Keratinocyte (primary cell): ENCODE measurements at regions not wholly inside any gene's neighbourhood (a gene's known extent, or its start where the extent isn't known, plus 50 kb on each side); places are given as distances from the start of the nearest gene placed in this dataset.

Source experiments
- DNase-seq: peaks from one replicate; pipeline ENCODE4 v3.0.0-alpha.2; 2011; ENCODE audit warnings: low read depth, missing footprints, low spot score
- FAIRE-seq: peaks from 2 replicates; lab custom pipeline; 2011; peaks lifted over from hg19 to GRCh38; lab: Jason Lieb, UNC
- H2AFZ ChIP-seq: 2 replicates; pipeline ENCODE4 v1.6.0; 2012; ENCODE audit warnings: low read length, control low read depth, inconsistent platforms; ENCODE audit not compliant: control insufficient read depth
- H3K27ac ChIP-seq: 2 replicates; pipeline ENCODE4 v1.5.1; 2011; ENCODE audit warnings: low read length; ENCODE audit not compliant: control insufficient read depth, insufficient read depth
- H3K27me3 ChIP-seq: 3 replicates; pipeline ENCODE4 v1.6.0; 2011; ENCODE audit warnings: low read length; ENCODE audit not compliant: control insufficient read depth, insufficient read depth; ENCODE audit errors: extremely low read depth
- H3K36me3 ChIP-seq, 2 experiments: 2 replicates in 1 of 2; 3 replicates in 1 of 2; pipeline ENCODE4 v1.5.1; 2011; ENCODE audit warnings: low read length in 2 of 2, mild to moderate bottlenecking in 1 of 2; ENCODE audit not compliant: control insufficient read depth in 2 of 2, insufficient read depth in 2 of 2; ENCODE audit errors: extremely low read depth in 1 of 2
- H3K4me1 ChIP-seq: 3 replicates; pipeline ENCODE4 v1.5.1; 2011; ENCODE audit warnings: low read length; ENCODE audit not compliant: control insufficient read depth, insufficient read depth; ENCODE audit errors: extremely low read depth
- H3K4me2 ChIP-seq: 3 replicates; pipeline ENCODE4 v1.6.0; 2011; ENCODE audit warnings: low read depth, low read length; ENCODE audit not compliant: control insufficient read depth, insufficient read depth; ENCODE audit errors: extremely low read depth
- H3K4me3 ChIP-seq, 3 experiments: fragments of 200-600 bp in 1 of 3; sonication (generic) in 1 of 3; 2 replicates in 2 of 3; 3 replicates in 1 of 3; pipeline ENCODE4 v1.5.1; 2011 to 2016; ENCODE audit warnings: low read length in 3 of 3, mild to moderate bottlenecking in 3 of 3, control low read depth in 2 of 3, inconsistent platforms in 1 of 3, low read depth in 1 of 3, mixed read lengths in 1 of 3, mixed run types in 1 of 3, moderate library complexity in 1 of 3; ENCODE audit not compliant: control insufficient read depth in 2 of 3, insufficient read depth in 2 of 3; ENCODE audit errors: extremely low read depth in 1 of 3
- H3K79me2 ChIP-seq: 2 replicates; pipeline ENCODE4 v1.6.0; 2012; ENCODE audit warnings: low read length; ENCODE audit not compliant: control insufficient read depth, insufficient read depth
- H3K9ac ChIP-seq: 3 replicates; pipeline ENCODE4 v1.6.0; 2011; ENCODE audit warnings: low read length; ENCODE audit not compliant: control insufficient read depth, insufficient read depth; ENCODE audit errors: extremely low read depth
- H3K9me1 ChIP-seq: 3 replicates; pipeline ENCODE4 v1.6.0; 2011; ENCODE audit warnings: low read length; ENCODE audit not compliant: control insufficient read depth, insufficient read depth; ENCODE audit errors: extremely low read depth
- H3K9me3 ChIP-seq: 2 replicates; pipeline ENCODE4 v1.5.1; 2012; ENCODE audit warnings: low read depth, low read length; ENCODE audit not compliant: control insufficient read depth
- H4K20me1 ChIP-seq: 3 replicates; pipeline ENCODE4 v1.6.0; 2011; ENCODE audit warnings: low read length; ENCODE audit not compliant: control insufficient read depth, insufficient read depth; ENCODE audit errors: extremely low read depth
- EZH2 ChIP-seq: IDR thresholded peaks from one replicate; pipeline ENCODE4 v1.6.1; 2012; ENCODE audit warnings: inconsistent platforms, mild to moderate bottlenecking, low read length, moderate library complexity
- dilution Hi-C: fragments of 300-500 bp; cut with MboI; formaldehyde crosslinking; loops from one replicate; pipeline ENCODE4 v1.7.0; 2020; ENCODE audit warnings: low sequenced_read_pairs; ENCODE audit not compliant: extremely low pct_ligation_motif_present
- TF ChIP-seq, protein P1 (sequence below), 3 experiments: IDR thresholded peaks in 1 of 3; conservative IDR thresholded peaks in 1 of 3; optimal IDR thresholded peaks in 1 of 3; 2 replicates in 2 of 3; 3 replicates in 1 of 3; pipeline versions ENCODE3 to v1.5.1; 2011; ENCODE audit warnings: low read length in 3 of 3, mild to moderate bottlenecking in 3 of 3, moderate library complexity in 2 of 3, control low read depth in 1 of 3, inconsistent platforms in 1 of 3; ENCODE audit not compliant: insufficient read depth in 2 of 3; ENCODE audit errors: extremely low read depth in 1 of 3

DNA sequence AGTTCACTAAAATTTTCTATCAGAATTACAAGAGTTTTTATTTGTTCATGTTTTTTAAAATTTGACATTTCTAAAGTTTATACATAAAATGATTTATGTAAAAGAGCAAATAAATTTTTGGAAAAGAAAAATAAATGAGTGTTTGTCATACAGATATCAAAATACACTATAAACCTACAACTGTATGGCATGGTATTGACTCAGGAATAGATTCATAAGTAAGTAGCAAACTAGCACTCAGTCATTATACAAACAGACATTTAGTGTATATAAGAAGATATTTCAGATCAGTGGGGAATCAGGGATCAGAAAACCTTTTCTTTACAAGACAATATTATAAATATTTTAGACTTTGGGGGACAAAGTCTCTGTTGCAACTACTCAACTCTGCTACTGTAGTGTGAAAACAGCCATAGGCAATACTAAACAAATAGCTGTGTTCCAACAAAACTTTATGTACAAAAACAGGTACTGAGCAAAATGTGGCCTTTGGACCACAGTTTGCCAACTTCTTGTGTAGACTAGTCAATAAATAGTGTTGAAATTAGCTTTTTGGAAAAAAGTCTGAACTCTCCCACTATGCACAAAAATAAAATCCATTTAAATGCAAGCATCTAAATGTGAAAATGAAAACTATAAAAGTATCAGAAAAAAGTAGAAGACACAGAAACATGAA lies 508.8 kb upstream of the CAMK1G start:
- dilution Hi-C loops = no loop called here
- H3K36me3 ChIP-seq = no peaks in the 10 kb centered on the region
- H4K20me1 ChIP-seq = no peaks in the 10 kb centered on the region
- DNase-seq (no peak), FAIRE-seq (no peak)
- H3K9me1 ChIP-seq = no peaks in the 10 kb centered on the region
- no peak overlapping the region for H3K4me3 ChIP-seq
- no peaks in the 10 kb centered on the region for H3K79me2 ChIP-seq
- TF ChIP-seq, protein P1, sequence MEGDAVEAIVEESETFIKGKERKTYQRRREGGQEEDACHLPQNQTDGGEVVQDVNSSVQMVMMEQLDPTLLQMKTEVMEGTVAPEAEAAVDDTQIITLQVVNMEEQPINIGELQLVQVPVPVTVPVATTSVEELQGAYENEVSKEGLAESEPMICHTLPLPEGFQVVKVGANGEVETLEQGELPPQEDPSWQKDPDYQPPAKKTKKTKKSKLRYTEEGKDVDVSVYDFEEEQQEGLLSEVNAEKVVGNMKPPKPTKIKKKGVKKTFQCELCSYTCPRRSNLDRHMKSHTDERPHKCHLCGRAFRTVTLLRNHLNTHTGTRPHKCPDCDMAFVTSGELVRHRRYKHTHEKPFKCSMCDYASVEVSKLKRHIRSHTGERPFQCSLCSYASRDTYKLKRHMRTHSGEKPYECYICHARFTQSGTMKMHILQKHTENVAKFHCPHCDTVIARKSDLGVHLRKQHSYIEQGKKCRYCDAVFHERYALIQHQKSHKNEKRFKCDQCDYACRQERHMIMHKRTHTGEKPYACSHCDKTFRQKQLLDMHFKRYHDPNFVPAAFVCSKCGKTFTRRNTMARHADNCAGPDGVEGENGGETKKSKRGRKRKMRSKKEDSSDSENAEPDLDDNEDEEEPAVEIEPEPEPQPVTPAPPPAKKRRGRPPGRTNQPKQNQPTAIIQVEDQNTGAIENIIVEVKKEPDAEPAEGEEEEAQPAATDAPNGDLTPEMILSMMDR (optimal IDR thresholded peaks at IDR 0.05 in 1 of 3, IDR thresholded peaks at IDR 0.05 in 1 of 3, conservative IDR thresholded peaks at IDR 0.05 in 1 of 3; ENCODE audit: extremely low read depth in 1 of 3, insufficient read depth in 2 of 3, low read length in 3 of 3) = no peak
- TF ChIP-seq EZH2 = no peak
- H3K9ac ChIP-seq = no peak overlapping the region
- H3K27ac ChIP-seq = no peak overlapping the region
- H2AFZ ChIP-seq = no peak overlapping the region
- H3K27me3 ChIP-seq = no peaks in the 10 kb centered on the region
- peaks cover 5% of the 10 kb centered on the region for H3K4me1 ChIP-seq
- H3K9me3 ChIP-seq = no peaks in the 10 kb centered on the region
- no peak overlapping the region for H3K4me2 ChIP-seq

DNA sequence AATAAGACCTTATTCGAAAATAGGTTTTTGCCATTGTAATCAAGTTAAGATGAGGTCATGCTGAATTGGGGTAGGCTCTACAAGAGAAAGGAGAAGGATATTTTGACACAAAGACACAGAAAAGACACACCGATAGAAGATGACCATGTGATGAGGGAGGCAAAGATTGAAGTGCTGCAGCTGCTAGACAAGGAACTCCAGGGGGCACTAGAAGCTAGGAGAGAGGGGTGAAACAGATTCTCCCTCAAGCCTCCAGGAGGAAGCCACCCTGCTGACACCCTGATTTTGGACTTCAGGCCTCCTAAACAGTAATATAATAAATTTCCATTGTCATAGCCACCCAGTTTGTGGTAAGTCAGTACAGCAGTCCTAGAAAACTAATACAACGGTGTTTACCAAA lies 506.8 kb upstream of the CAMK1G start:
- Histone ChIP-seq H3K4me1 (peaks cover 17% of the 10 kb centered on the region), H3K79me2 (no peaks in the 10 kb centered on the region), H3K4me2 (no peak overlapping the region), H3K9me1 (no peaks in the 10 kb centered on the region), H3K27ac (no peak overlapping the region), H3K27me3 (no peaks in the 10 kb centered on the region), H2AFZ (no peak overlapping the region), H3K9me3 (no peaks in the 10 kb centered on the region), H3K9ac (no peak overlapping the region), H4K20me1 (no peaks in the 10 kb centered on the region), H3K36me3 (no peaks in the 10 kb centered on the region), H3K4me3 (no peak overlapping the region)
- dilution Hi-C loops = no loop called here
- FAIRE-seq (no peak), DNase-seq (no peak)
- TF ChIP-seq EZH2 = no peak
- TF ChIP-seq, protein P1 (optimal IDR thresholded peaks at IDR 0.05 in 1 of 3, IDR thresholded peaks at IDR 0.05 in 1 of 3, conservative IDR thresholded peaks at IDR 0.05 in 1 of 3; ENCODE audit: extremely low read depth in 1 of 3, insufficient read depth in 2 of 3, low read length in 3 of 3) = peak; percentile 46 to 67 (median 47)
